HUES64 (cell line): ENCODE measurements at regions not wholly inside any gene's neighbourhood (a gene's known extent, or its start where the extent isn't known, plus 50 kb on each side); places are given as distances from the start of the nearest gene placed in this dataset.
"Not testable (repeated sequence)": the region's sequence is repeated elsewhere in the genome, so short reads cannot be mapped to it uniquely, and the experiment has no call there.

ENCODE experiments used
- H3K27ac ChIP-seq: 2 replicates; pipeline ENCODE4 v1.7.0; 2013; ENCODE audit warnings: low read depth, low read length, inconsistent platforms
- H3K27me3 ChIP-seq: 2 replicates; pipeline ENCODE4 v1.6.1; 2013; ENCODE audit warnings: mild to moderate bottlenecking, low read length; ENCODE audit not compliant: insufficient read depth
- H3K36me3 ChIP-seq: 2 replicates; pipeline ENCODE4 v1.6.1; 2013; ENCODE audit warnings: mild to moderate bottlenecking, low read length; ENCODE audit not compliant: insufficient read depth
- H3K4me1 ChIP-seq: 2 replicates; pipeline ENCODE4 v1.6.1; 2013; ENCODE audit warnings: mild to moderate bottlenecking, low read length, moderate library complexity; ENCODE audit not compliant: insufficient read depth
- H3K4me3 ChIP-seq: 2 replicates; pipeline ENCODE4 v1.5.1; 2013; ENCODE audit warnings: mild to moderate bottlenecking, low read length, moderate library complexity
- H3K9ac ChIP-seq: 2 replicates; pipeline ENCODE4 v1.6.1; 2013; ENCODE audit warnings: mild to moderate bottlenecking, low read depth, low read length
- H3K9me3 ChIP-seq: 2 replicates; pipeline ENCODE4 v1.6.1; 2013; ENCODE audit warnings: low read depth, low read length; ENCODE audit not compliant: insufficient read depth
- WGBS: fragments of 150-250, 120-280 bp; methylation state at CpG from one replicate; pipeline ENCODE4 v1.1.7; 2013; ENCODE audit warnings: missing lambda C conversion rate; 5-methylcytosine and 5-hydroxymethylcytosine counted together

DNA sequence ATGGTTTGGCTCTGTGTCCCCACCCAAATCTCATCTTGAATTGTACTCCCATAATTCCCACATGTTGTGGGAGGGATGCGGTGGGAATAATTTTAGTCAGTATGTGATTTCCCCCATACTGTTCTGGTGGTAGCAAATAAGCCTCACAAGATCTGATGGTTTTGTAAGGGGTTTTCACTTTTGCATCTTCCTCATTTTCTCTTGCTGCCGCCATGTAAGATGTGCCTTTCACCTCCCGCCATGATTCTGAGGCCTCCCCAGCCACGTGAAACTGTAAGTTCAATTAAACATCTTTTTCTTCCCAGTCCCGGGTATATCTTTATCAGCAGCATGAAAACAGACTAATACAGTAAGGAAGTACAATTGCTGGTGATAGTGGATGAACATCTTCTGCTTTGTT, 269.9 kb upstream of the NR2F2 start:
- not testable (repeated sequence) for H3K4me3 ChIP-seq, H3K9ac ChIP-seq, H3K4me1 ChIP-seq, H3K27ac ChIP-seq, H3K36me3 ChIP-seq, H3K9me3 ChIP-seq
- peaks cover 35% of the 10 kb centered on the region for H3K27me3 ChIP-seq
- WGBS = 78% methylated on average over 4 of the region's 5 CpGs

DNA sequence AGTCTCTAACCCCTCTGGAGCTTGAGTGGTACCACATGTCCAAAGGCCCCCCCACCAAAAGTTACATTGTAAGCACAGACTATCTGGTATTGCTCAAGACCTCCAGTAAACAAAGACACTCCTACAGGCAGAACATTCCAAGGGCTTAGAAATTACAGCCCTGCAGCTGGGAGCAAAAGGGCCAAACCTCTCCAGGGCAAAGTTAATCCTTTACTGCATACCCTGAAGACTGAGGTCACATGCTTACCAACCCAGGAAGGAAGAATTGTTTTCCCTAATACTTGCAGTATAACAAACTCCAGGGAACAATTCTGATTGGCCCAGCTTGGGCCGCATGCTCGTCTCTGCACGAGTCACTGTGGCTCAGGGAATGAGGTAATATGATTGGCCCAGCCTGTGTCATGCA, 266.1 kb upstream of the NR2F2 start:
- H3K4me1 ChIP-seq = no peaks in the 10 kb centered on the region
- H3K27ac ChIP-seq = no peak overlapping the region
- no peaks in the 10 kb centered on the region for H3K9me3 ChIP-seq
- H3K27me3 ChIP-seq = peaks cover 8% of the 10 kb centered on the region
- WGBS = 97% methylated on average over 3 of the region's 3 CpGs
- no peak overlapping the region for H3K9ac ChIP-seq
- H3K36me3 ChIP-seq = no peaks in the 10 kb centered on the region
- H3K4me3 ChIP-seq = no peak overlapping the region

DNA sequence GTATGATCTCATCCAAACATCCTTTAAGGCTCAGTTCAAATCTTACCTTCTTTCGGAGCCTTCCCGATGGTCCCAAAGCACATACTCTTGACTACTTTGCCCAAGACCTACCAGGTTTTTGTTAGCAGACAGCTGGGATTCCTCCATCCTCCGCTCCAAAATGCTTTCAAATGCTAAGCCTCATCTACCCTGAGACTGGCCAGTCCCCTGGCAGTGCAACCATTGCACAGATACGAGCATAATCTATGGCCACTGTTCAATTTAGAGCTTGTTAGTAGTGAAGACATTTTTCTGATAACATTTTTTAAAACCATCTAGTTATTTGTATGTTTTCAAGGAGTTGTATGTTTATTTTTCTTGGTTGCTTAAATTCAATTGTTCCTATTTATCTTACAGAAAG, 264.4 kb upstream of the NR2F2 start:
- Histone ChIP-seq H3K4me3 (no peak overlapping the region), H3K9me3 (no peaks in the 10 kb centered on the region), H3K4me1 (no peaks in the 10 kb centered on the region), H3K27ac (no peak overlapping the region), H3K36me3 (no peaks in the 10 kb centered on the region), H3K9ac (no peak overlapping the region), H3K27me3 (peaks cover 3% of the 10 kb centered on the region)
- 91% methylated on average over 4 of the region's 4 CpGs for WGBS

DNA sequence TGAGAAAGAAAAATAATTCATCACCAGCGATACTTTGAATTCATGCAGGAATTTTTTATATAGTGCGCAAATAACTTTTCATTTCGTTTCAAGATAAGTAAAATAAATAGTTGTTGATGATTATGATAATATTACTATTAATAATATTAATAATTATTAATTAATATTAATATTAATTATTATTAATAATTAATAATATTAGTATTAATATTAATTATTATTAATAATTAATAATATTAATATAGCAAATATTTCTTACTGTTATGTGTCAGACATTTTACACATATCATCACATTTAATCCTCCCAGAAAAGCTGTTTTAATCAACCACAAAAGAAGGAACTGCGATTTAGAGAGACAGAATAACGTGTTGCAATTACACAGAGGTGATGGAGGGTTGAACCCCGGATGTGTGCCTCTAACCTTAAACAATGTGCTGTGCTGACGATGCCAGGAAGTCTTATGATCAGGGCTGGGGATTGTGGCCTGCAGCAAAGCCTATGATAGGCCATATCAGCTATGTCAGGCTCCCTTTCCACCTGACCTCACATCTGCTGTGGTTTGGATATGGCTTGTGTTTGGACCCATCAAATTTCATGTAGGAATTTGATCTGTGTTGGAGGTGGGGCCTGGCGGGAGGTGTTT, 263.5 kb upstream of the NR2F2 start:
- H3K27me3 ChIP-seq = peaks cover 2% of the 10 kb centered on the region; the same call in 1 of the 2 replicates
- no peak overlapping the region for H3K4me3 ChIP-seq
- no peak overlapping the region for H3K27ac ChIP-seq
- no peaks in the 10 kb centered on the region for H3K9me3 ChIP-seq
- no peaks in the 10 kb centered on the region for H3K4me1 ChIP-seq
- 94% methylated on average over 6 of the region's 8 CpGs for WGBS
- no peaks in the 10 kb centered on the region for H3K36me3 ChIP-seq
- H3K9ac ChIP-seq = no peak overlapping the region

DNA sequence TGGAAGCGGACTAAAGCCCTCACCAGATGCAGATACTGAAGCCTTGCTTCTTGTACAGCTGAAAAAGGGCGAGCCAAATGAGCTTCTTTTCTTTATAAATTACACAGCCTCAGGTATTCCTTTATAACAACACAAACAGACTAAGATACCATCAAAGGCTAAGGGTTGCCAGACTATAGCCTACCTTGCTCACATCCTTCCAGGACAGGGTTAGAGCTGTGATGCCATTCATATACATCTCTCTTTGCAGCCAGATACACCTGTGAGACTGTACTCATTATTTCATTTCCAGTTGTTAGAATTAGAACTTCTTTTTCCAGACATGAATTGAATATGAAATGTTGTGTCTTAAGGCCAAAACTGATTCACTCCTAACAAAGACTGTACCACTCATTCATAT, 262.8 kb upstream of the NR2F2 start:
- 98% methylated on average over 2 of the region's 2 CpGs for WGBS
- Histone ChIP-seq H3K9ac (no peak overlapping the region), H3K36me3 (no peaks in the 10 kb centered on the region), H3K27me3 (peaks cover 2% of the 10 kb centered on the region; the same call in 1 of the 2 replicates), H3K27ac (no peak overlapping the region), H3K9me3 (no peaks in the 10 kb centered on the region), H3K4me3 (no peak overlapping the region), H3K4me1 (no peaks in the 10 kb centered on the region)

DNA sequence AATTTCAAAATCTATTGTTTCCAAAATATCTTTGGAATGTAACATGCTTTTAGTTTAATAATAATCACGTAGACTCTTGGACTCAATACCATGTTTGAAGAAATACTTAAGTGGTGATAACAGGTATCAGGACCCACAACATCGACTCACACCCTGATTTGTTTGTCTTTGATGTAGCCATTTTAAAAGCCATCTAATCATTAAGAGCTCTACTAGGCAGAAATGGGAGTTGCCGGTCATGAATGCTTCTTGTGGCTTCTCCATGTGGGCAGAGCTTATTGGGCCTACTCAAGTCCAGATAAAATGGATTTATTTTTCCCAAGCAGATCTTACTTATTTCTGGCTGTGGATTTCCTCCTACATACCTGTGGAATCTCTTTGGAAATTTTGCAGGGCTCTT, 261.6 kb upstream of the NR2F2 start:
- 95% methylated on average over 3 of the region's 3 CpGs for WGBS

DNA sequence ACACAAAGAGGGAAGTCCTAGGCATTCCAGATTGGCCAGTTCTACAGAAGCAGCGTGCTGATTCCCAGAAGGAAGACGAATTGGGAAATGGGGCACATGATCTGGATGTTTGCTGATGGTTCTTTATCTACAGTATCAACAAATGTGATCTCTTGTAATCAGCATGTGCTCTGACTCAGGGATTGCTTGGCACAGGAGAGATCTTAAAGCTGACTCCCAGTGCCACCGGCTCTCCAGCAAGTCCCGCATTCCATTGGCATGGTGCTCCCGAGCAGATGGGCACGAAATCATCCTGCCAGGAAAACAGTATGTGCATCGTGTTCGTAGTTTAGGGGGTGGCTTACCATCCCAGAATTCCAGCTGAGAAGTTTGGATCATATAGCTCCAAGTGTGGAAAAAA, 259.9 kb upstream of the NR2F2 start:
- Histone ChIP-seq H3K4me1 (no peaks in the 10 kb centered on the region), H3K27ac (no peak overlapping the region), H3K27me3 (peaks cover 9% of the 10 kb centered on the region; the same call in 1 of the 2 replicates), H3K9me3 (no peaks in the 10 kb centered on the region), H3K4me3 (no peak overlapping the region), H3K36me3 (no peaks in the 10 kb centered on the region), H3K9ac (no peak overlapping the region)
- 94% methylated on average over 8 of the region's 8 CpGs for WGBS

More for the DNA sequence above, 261.6 kb upstream of the NR2F2 start:
- H3K9ac ChIP-seq = no peak overlapping the region
- no peak overlapping the region for H3K27ac ChIP-seq
- H3K9me3 ChIP-seq = no peaks in the 10 kb centered on the region
- no peaks in the 10 kb centered on the region for H3K4me1 ChIP-seq
- no peaks in the 10 kb centered on the region for H3K36me3 ChIP-seq
- H3K4me3 ChIP-seq = no peak overlapping the region
- no peaks in the 10 kb centered on the region; the same call in 1 of the 2 replicates for H3K27me3 ChIP-seq

DNA sequence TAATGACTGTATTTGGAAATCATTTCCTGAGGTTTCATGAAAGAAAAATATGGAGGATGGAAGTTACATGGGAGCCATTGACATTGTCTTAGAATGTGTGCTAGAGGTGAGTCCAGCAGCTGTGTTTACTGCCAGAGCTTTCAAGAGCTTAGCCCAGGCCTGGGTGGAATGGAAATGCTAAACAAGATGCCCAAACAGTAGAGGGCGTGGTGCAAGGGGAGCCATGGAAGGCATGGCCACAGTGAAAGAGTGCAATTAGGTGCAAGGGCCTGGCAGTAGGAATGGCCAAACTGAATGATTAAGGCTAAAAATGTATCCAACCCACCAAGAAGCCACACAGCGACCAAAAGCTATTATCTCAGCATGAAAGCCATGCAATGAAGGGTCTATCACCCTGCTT, 257.7 kb upstream of the NR2F2 start:
- Histone ChIP-seq H3K27me3 (peaks cover 24% of the 10 kb centered on the region), H3K4me3 (no peak overlapping the region), H3K27ac (no peak overlapping the region), H3K4me1 (no peaks in the 10 kb centered on the region), H3K9ac (no peak overlapping the region), H3K36me3 (no peaks in the 10 kb centered on the region), H3K9me3 (no peaks in the 10 kb centered on the region)
- WGBS = 92% methylated on average over 2 of the region's 2 CpGs

DNA sequence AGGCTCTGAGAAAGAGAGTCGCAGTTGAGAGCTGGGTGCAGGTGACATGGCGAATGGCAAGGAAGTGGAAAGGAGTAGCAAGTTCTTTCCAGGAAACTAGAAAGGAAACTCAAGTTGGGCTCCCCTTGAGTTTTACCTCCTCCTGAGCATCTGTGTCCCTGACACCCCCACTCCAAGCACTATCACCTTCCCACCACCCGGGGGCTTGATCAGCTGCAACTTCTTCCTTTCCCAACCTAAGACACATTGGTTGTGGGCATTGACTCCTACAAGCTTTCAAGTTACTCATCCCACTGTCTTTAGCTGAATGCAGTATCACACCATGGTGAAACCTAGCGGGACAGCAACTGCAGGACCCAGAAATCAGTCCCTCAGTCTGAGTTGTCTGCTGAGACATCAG, 256.6 kb upstream of the NR2F2 start:
- Histone ChIP-seq H3K36me3 (no peaks in the 10 kb centered on the region), H3K27ac (no peak overlapping the region), H3K9me3 (no peaks in the 10 kb centered on the region), H3K4me3 (no peak overlapping the region), H3K9ac (no peak overlapping the region), H3K4me1 (no peaks in the 10 kb centered on the region), H3K27me3 (peaks cover 32% of the 10 kb centered on the region)
- WGBS = 96% methylated on average over 4 of the region's 4 CpGs

DNA sequence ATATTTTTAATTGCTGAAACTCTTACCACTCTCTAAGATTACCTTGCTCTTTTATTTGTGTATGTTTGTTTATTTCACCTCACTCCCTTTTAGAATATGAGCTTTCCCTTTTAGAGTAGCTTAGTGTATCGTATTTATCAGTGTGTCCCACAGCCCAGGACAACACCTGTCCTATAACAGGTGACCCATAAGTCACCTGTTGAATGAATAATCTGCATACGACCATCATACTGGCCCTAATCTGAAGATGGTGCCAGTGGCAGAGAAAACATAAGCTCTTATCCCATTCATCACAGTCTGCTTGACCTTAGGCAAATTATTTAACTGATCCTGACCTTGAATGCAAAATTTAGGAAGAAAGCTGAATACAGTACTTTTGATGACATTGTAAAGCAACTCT, 254.6 kb upstream of the NR2F2 start:
- H3K9ac ChIP-seq = no peak overlapping the region

DNA sequence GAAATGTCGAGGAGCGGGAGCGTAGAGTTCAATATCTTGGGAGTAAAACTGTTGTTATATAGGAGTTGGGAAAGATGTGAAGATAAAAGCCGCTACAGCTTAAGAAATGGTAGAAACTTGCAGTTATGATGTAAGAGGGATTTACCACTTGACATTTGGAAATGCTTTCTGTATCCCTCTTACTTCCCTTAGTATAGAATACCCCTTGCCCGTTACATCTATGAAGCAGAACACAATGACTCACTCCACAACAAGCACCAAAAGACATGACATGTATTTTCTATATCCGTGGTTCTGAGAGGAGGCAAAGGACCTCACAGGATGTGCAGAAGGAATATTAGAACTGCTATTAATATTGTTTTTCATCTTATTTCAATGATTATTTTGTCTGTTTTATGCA, 254.2 kb upstream of the NR2F2 start:
- Histone ChIP-seq H3K36me3 (no peaks in the 10 kb centered on the region), H3K27ac (no peak overlapping the region), H3K27me3 (peaks cover 49% of the 10 kb centered on the region), H3K9me3 (no peaks in the 10 kb centered on the region), H3K9ac (no peak overlapping the region), H3K4me1 (no peaks in the 10 kb centered on the region), H3K4me3 (no peak overlapping the region)
- WGBS = 91% methylated on average over 6 of the region's 6 CpGs

More for the DNA sequence above, 254.6 kb upstream of the NR2F2 start:
- Histone ChIP-seq H3K4me1 (no peaks in the 10 kb centered on the region), H3K9me3 (no peaks in the 10 kb centered on the region), H3K36me3 (no peaks in the 10 kb centered on the region), H3K27me3 (peaks cover 47% of the 10 kb centered on the region), H3K4me3 (no peak overlapping the region), H3K27ac (no peak overlapping the region)
- 90% methylated on average over 2 of the region's 2 CpGs for WGBS

DNA sequence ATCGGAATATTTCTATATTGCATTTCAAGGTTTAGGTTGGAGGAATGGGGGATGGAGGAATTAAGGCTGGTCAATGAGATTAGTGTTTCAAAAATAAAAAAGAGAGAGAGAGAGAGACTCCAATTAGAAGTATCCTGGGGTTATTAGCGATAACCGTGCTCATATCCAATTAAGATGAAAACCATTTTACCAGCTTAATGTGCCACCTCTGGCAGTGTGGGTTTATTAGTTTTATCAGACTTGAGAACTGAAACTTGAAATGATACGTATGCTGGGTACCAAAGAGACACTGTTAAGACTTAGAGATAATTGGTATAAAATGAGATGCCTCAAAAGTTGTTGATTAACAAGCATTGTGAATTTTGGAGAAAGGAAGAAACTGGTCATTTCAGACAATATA, 251.5 kb upstream of the NR2F2 start:
- Histone ChIP-seq H3K4me1 (no peaks in the 10 kb centered on the region), H3K4me3 (no peak overlapping the region), H3K9ac (no peak overlapping the region), H3K36me3 (no peaks in the 10 kb centered on the region), H3K27me3 (peaks cover 75% of the 10 kb centered on the region), H3K9me3 (no peaks in the 10 kb centered on the region), H3K27ac (no peak overlapping the region)
- WGBS = 96% methylated on average over 3 of the region's 4 CpGs
